ENCODE measurements at regions not wholly inside any gene's neighbourhood (a gene's known extent, or its start where the extent isn't known, plus 50 kb on each side); places are given as distances from the start of the nearest gene placed in this dataset.

- CTCF ChIA-PET = no interaction called here
- Mint-ChIP-seq H3K27ac (no peak overlapping the region), H3K27me3 (no peaks in the 10 kb centered on the region), H3K36me3 (no peaks in the 10 kb centered on the region), H3K4me1 (no peaks in the 10 kb centered on the region), H3K9me3 (no peaks in the 10 kb centered on the region), H3K4me3 (no peak overlapping the region)
- DNase-seq = no peak
These were observed 417.3 kb downstream of the GABRB3 start for GRCh38 chr15:26355472-26356074.

GRCh38 chr15:26352909-26353308 lies 420.0 kb downstream of the GABRB3 start:
- H3K4me1 Mint-ChIP-seq = no peaks in the 10 kb centered on the region
- H3K27me3 Mint-ChIP-seq = no peaks in the 10 kb centered on the region
- no peaks in the 10 kb centered on the region for H3K36me3 Mint-ChIP-seq
- H3K4me3 Mint-ChIP-seq = no peak overlapping the region
- H3K9me3 Mint-ChIP-seq = peaks cover 4% of the 10 kb centered on the region
- no peak overlapping the region for H3K27ac Mint-ChIP-seq
- no peak for DNase-seq
- CTCF ChIA-PET = no interaction called here

GRCh38 chr15:26352406-26352805 lies 420.5 kb downstream of the GABRB3 start:
- DNase-seq = no peak
- H3K27ac Mint-ChIP-seq = no peak overlapping the region

GRCh38 chr15:26325495-26325894 lies 447.4 kb downstream of the GABRB3 start:
- no peak for DNase-seq

More at GRCh38 chr15:26352406-26352805, 420.5 kb downstream of the GABRB3 start:
- Mint-ChIP-seq H3K27me3 (no peaks in the 10 kb centered on the region), H3K4me3 (no peak overlapping the region), H3K4me1 (no peaks in the 10 kb centered on the region), H3K9me3 (peaks cover 8% of the 10 kb centered on the region), H3K36me3 (no peaks in the 10 kb centered on the region)
- CTCF ChIA-PET = no interaction called here

GRCh38 chr15:26323566-26323965 lies 449.3 kb downstream of the GABRB3 start:
- H3K4me1 Mint-ChIP-seq = no peaks in the 10 kb centered on the region
- DNase-seq = no peak
- peaks cover 11% of the 10 kb centered on the region for H3K9me3 Mint-ChIP-seq
- no peak overlapping the region for H3K4me3 Mint-ChIP-seq
- H3K27ac Mint-ChIP-seq = no peak overlapping the region
- no peaks in the 10 kb centered on the region for H3K27me3 Mint-ChIP-seq
- H3K36me3 Mint-ChIP-seq = no peaks in the 10 kb centered on the region
- CTCF ChIA-PET = no interaction called here

More at GRCh38 chr15:26325495-26325894, 447.4 kb downstream of the GABRB3 start:
- no peaks in the 10 kb centered on the region for H3K27me3 Mint-ChIP-seq
- CTCF ChIA-PET = no interaction called here
- H3K4me3 Mint-ChIP-seq = no peak overlapping the region
- peaks cover 1% of the 10 kb centered on the region for H3K9me3 Mint-ChIP-seq
- H3K27ac Mint-ChIP-seq = no peak overlapping the region
- H3K36me3 Mint-ChIP-seq = no peaks in the 10 kb centered on the region
- no peaks in the 10 kb centered on the region for H3K4me1 Mint-ChIP-seq

- Mint-ChIP-seq H3K4me3 (no peak overlapping the region), H3K4me1 (no peaks in the 10 kb centered on the region), H3K27me3 (no peaks in the 10 kb centered on the region), H3K36me3 (no peaks in the 10 kb centered on the region), H3K27ac (no peak overlapping the region), H3K9me3 (peaks cover 14% of the 10 kb centered on the region)
- no peak for DNase-seq
- CTCF ChIA-PET = no interaction called here
These were observed 454.2 kb downstream of the GABRB3 start for GRCh38 chr15:26318689-26319088.

GRCh38 chr15:26314577-26314976 lies 451.4 kb upstream of the ATP10A start:
- no peaks in the 10 kb centered on the region for H3K36me3 Mint-ChIP-seq
- DNase-seq = no peak
- no peak overlapping the region for H3K4me3 Mint-ChIP-seq
- CTCF ChIA-PET = no interaction called here
- no peaks in the 10 kb centered on the region for H3K4me1 Mint-ChIP-seq
- H3K27ac Mint-ChIP-seq = no peak overlapping the region
- H3K9me3 Mint-ChIP-seq = peaks cover 17% of the 10 kb centered on the region
- H3K27me3 Mint-ChIP-seq = no peaks in the 10 kb centered on the region

- Mint-ChIP-seq H3K27ac (no peak overlapping the region), H3K9me3 (peaks cover 20% of the 10 kb centered on the region), H3K36me3 (no peaks in the 10 kb centered on the region), H3K4me3 (no peak overlapping the region), H3K4me1 (no peaks in the 10 kb centered on the region), H3K27me3 (no peaks in the 10 kb centered on the region)
- CTCF ChIA-PET = no interaction called here
- no peak for DNase-seq
These were observed 448.6 kb upstream of the ATP10A start for GRCh38 chr15:26311710-26312236.

GRCh38 chr15:26298659-26299170 lies 435.6 kb upstream of the ATP10A start:
- H3K4me3 Mint-ChIP-seq = no peak overlapping the region
- no peaks in the 10 kb centered on the region for H3K4me1 Mint-ChIP-seq
- H3K27me3 Mint-ChIP-seq = no peaks in the 10 kb centered on the region
- no peak for DNase-seq
- H3K9me3 Mint-ChIP-seq = peaks cover 9% of the 10 kb centered on the region
- H3K27ac Mint-ChIP-seq = no peak overlapping the region
- CTCF ChIA-PET = no interaction called here
- no peaks in the 10 kb centered on the region for H3K36me3 Mint-ChIP-seq

GRCh38 chr15:26298010-26298658 lies 435.0 kb upstream of the ATP10A start:
- no peak overlapping the region for H3K27ac Mint-ChIP-seq
- no peak overlapping the region for H3K4me3 Mint-ChIP-seq
- no peak for DNase-seq
- peaks cover 9% of the 10 kb centered on the region for H3K9me3 Mint-ChIP-seq
- H3K27me3 Mint-ChIP-seq = no peaks in the 10 kb centered on the region
- no peaks in the 10 kb centered on the region for H3K4me1 Mint-ChIP-seq
- H3K36me3 Mint-ChIP-seq = no peaks in the 10 kb centered on the region
- CTCF ChIA-PET = no interaction called here

- Mint-ChIP-seq H3K9me3 (peaks cover 12% of the 10 kb centered on the region), H3K27me3 (no peaks in the 10 kb centered on the region), H3K36me3 (no peaks in the 10 kb centered on the region), H3K4me1 (no peaks in the 10 kb centered on the region), H3K4me3 (no peak overlapping the region), H3K27ac (no peak overlapping the region)
- DNase-seq = no peak
- CTCF ChIA-PET = no interaction called here
These were observed 432.4 kb upstream of the ATP10A start for GRCh38 chr15:26295336-26296085.

- no peak overlapping the region for H3K4me3 Mint-ChIP-seq
- peaks cover 9% of the 10 kb centered on the region for H3K9me3 Mint-ChIP-seq
- no peak for DNase-seq
- CTCF ChIA-PET = no interaction called here
- no peaks in the 10 kb centered on the region for H3K4me1 Mint-ChIP-seq
- no peaks in the 10 kb centered on the region for H3K27me3 Mint-ChIP-seq
- H3K36me3 Mint-ChIP-seq = no peaks in the 10 kb centered on the region
- H3K27ac Mint-ChIP-seq = no peak overlapping the region
These were observed 431.0 kb upstream of the ATP10A start for GRCh38 chr15:26294059-26294689.

GRCh38 chr15:26287381-26287780 lies 424.3 kb upstream of the ATP10A start:
- Mint-ChIP-seq H3K4me1 (no peaks in the 10 kb centered on the region), H3K27me3 (no peaks in the 10 kb centered on the region), H3K9me3 (peaks cover 23% of the 10 kb centered on the region), H3K4me3 (no peak overlapping the region), H3K27ac (no peak overlapping the region), H3K36me3 (no peaks in the 10 kb centered on the region)
- DNase-seq = no peak
- CTCF ChIA-PET = no interaction called here

- no peak for DNase-seq
- H3K9me3 Mint-ChIP-seq = no peaks in the 10 kb centered on the region
- no peak overlapping the region for H3K27ac Mint-ChIP-seq
- CTCF ChIA-PET = no interaction called here
- H3K27me3 Mint-ChIP-seq = no peaks in the 10 kb centered on the region
- H3K36me3 Mint-ChIP-seq = no peaks in the 10 kb centered on the region
- H3K4me1 Mint-ChIP-seq = no peaks in the 10 kb centered on the region
- no peak overlapping the region for H3K4me3 Mint-ChIP-seq
These were observed 417.2 kb upstream of the ATP10A start for GRCh38 chr15:26280281-26280680.
